GM23338 (cell line): ENCODE measurements at regions not wholly inside any gene's neighbourhood (a gene's known extent, or its start where the extent isn't known, plus 50 kb on each side); places are given as distances from the start of the nearest gene placed in this dataset.

Experiments used
- ATAC-seq: fragments of 200-7000 bp; cut with Tn5 transposase; 3 replicates; pipeline ENCODE4 v1.9.1; 2020
- DNase-seq: peaks from one replicate; pipeline ENCODE4 v3.0.0-alpha.2; 2015; ENCODE audit warnings: low spot score
- H2AFZ ChIP-seq: fragments of 200-600 bp; sonication (generic); 2 replicates; pipeline ENCODE4 v1.8.0; 2016; ENCODE audit warnings: antibody characterized with exemption, mild to moderate bottlenecking, moderate library complexity
- H3F3A ChIP-seq: fragments of 200-600 bp; sonication (generic); replicated peaks from 2 replicates; pipeline ENCODE4 v1.8.0; 2017; ENCODE audit warnings: antibody characterized with exemption, mixed run types, low read depth
- H3K27ac ChIP-seq: fragments of 200-600 bp; sonication (generic); 2 replicates; pipeline ENCODE4 v1.6.1; 2016; ENCODE audit warnings: low read depth
- H3K27me3 ChIP-seq: fragments of 200-600 bp; sonication (generic); 2 replicates; pipeline ENCODE4 v1.8.0; 2016; ENCODE audit warnings: mild to moderate bottlenecking, mixed run types, moderate library complexity; ENCODE audit not compliant: insufficient read depth
- H3K36me3 ChIP-seq: fragments of 200-600 bp; sonication (generic); 2 replicates; pipeline ENCODE4 v1.8.0; 2016; ENCODE audit warnings: mild to moderate bottlenecking; ENCODE audit not compliant: insufficient read depth
- H3K4me1 ChIP-seq: fragments of 200-600 bp; sonication (generic); 2 replicates; pipeline ENCODE4 v1.8.0; 2016; ENCODE audit warnings: mild to moderate bottlenecking, moderate library complexity; ENCODE audit not compliant: insufficient read depth
- H3K4me2 ChIP-seq: fragments of 200-600 bp; sonication (generic); 2 replicates; pipeline ENCODE4 v1.7.1; 2017; ENCODE audit warnings: mixed run types
- H3K4me3 ChIP-seq: fragments of 200-600 bp; sonication (generic); 2 replicates; pipeline ENCODE4 v1.6.1; 2016; ENCODE audit warnings: mixed run types
- H3K79me2 ChIP-seq: fragments of 200-600 bp; sonication (generic); replicated peaks from 2 replicates; pipeline ENCODE4 v1.8.0; 2017; ENCODE audit warnings: mild to moderate bottlenecking; ENCODE audit not compliant: insufficient read depth
- H3K9me2 ChIP-seq: fragments of 200-600 bp; sonication (generic); 2 replicates; pipeline ENCODE4 v1.8.0; 2017; ENCODE audit not compliant: insufficient read depth
- H4K20me1 ChIP-seq: fragments of 200-600 bp; sonication (generic); replicated peaks from 2 replicates; pipeline ENCODE4 v1.8.0; 2017; ENCODE audit warnings: mild to moderate bottlenecking; ENCODE audit not compliant: insufficient read depth
- H3K27ac Mint-ChIP-seq: 2 replicates; pipeline ENCODE4 v1.8.0; 2020; ENCODE audit warnings: inconsistent platforms, mild to moderate bottlenecking, moderate library complexity, mixed read lengths
- H3K27me3 Mint-ChIP-seq: 3 replicates; pipeline ENCODE4 v1.8.0; 2022; ENCODE audit warnings: low read depth, mild to moderate bottlenecking, moderate library complexity, mixed read lengths, inconsistent platforms; ENCODE audit not compliant: insufficient read depth, poor library complexity
- H3K36me3 Mint-ChIP-seq: 3 replicates; pipeline ENCODE4 v1.8.0; 2021; ENCODE audit warnings: low read depth, mild to moderate bottlenecking, inconsistent platforms, moderate library complexity, mixed read lengths
- H3K4me1 Mint-ChIP-seq: 3 replicates; pipeline ENCODE4 v1.8.0; 2020; ENCODE audit warnings: mild to moderate bottlenecking, inconsistent platforms, mixed read lengths
- H3K4me3 Mint-ChIP-seq: 3 replicates; pipeline ENCODE4 v1.8.0; 2021; ENCODE audit warnings: moderate library complexity, mild to moderate bottlenecking, inconsistent platforms, mixed read lengths
- H3K9me3 Mint-ChIP-seq: 3 replicates; pipeline ENCODE4 v1.8.0; 2020; ENCODE audit warnings: moderate library complexity, mild to moderate bottlenecking, inconsistent platforms, mixed read lengths
- EZH2 ChIP-seq: fragments of 200-600 bp; sonication (generic); IDR thresholded peaks from one replicate; pipeline ENCODE4 v1.8.0; 2017; ENCODE audit warnings: antibody characterized with exemption, mild to moderate bottlenecking, low read depth; ENCODE audit not compliant: unreplicated experiment
- NANOG ChIP-seq: IDR thresholded peaks from 2 replicates; pipeline ENCODE4 v1.6.1; 2016; ENCODE audit warnings: antibody characterized with exemption, borderline replicate concordance
- POLR2AphosphoS5 ChIP-seq: IDR thresholded peaks from 2 replicates; pipeline ENCODE4 v1.6.1; 2016; ENCODE audit warnings: antibody characterized with exemption, low read depth
- REST ChIP-seq: IDR thresholded peaks from one replicate; pipeline ENCODE4 v1.6.1; 2018; ENCODE audit warnings: antibody characterized with exemption; ENCODE audit not compliant: unreplicated experiment
- STAT1 ChIP-seq: IDR thresholded peaks from one replicate; pipeline ENCODE4 v1.6.1; 2016; ENCODE audit warnings: antibody characterized with exemption; ENCODE audit not compliant: unreplicated experiment
- ZNF331 ChIP-seq: fragments of 250-450 bp; sonication (Bioruptor Pico); IDR thresholded peaks from 2 replicates; pipeline ENCODE4 v1.5.0; 2020; ENCODE audit warnings: low read depth, mild to moderate bottlenecking, moderate library complexity
- TF ChIP-seq, protein P1 (sequence below): IDR thresholded peaks from 2 replicates; pipeline ENCODE4 v1.6.1; 2016; ENCODE audit warnings: antibody characterized with exemption
- TF ChIP-seq, protein P2 (sequence below), 2 experiments: fragments of 200-600 bp in 1 of 2; sonication (generic) in 1 of 2; conservative IDR thresholded peaks; 2 replicates each; pipeline versions ENCODE4 v1.5.1 to v1.6.1; 2016 to 2017; ENCODE audit warnings: antibody characterized with exemption in 2 of 2, low read depth in 2 of 2, mild to moderate bottlenecking in 2 of 2, moderate library complexity in 1 of 2

DNA sequence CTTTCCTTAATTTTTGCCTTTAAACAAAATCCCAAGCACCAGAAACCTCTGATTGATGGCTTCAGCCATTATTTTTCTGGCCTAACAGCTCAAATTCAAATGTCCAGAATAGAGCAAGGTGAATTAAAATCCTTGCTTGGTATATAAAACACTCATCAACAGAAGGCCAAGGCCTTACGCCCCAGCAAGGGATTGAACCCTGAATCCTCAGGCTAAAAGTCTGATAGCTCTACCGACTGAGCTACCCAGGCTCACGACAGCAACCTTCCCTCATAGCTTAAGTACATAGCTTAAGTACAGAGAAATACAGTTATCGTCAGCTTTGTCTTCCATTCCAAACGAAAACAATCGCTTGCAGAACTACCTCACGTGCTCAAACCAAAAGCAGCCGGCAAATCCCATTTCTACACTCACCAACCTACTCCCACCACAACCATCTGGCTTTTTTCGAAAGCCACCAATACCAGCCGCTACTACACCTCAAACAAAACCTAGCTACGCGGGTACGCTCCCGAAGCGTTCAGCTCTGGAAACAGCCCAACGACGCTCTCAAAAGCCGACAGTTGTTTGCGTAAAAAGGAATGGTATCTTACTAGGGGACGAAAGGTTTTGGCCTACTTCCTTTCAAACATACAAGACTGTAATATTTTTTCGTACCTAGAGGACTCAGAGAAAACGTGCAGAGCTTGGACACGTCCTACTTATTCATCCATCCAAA, 167.5 kb downstream of the GPX5 start:
- Mint-ChIP-seq H3K4me1 (peaks cover 25% of the 10 kb centered on the region), H3K27ac (no peak overlapping the region), H3K27me3 (peaks cover 57% of the 10 kb centered on the region), H3K9me3 (peaks cover 15% of the 10 kb centered on the region; the same call in 2 of the 3 replicates), H3K4me3 (peak overlapping the region; percentile 84), H3K36me3 (peaks cover 4% of the 10 kb centered on the region; the same call in 1 of the 3 replicates)
- TF ChIP-seq REST (no peak), EZH2 (peak; percentile 64), POLR2AphosphoS5 (no peak), ZNF331 (CRISPR knock-in tag) (no peak), STAT1 (no peak), NANOG (0 out of 2 replicates have a peak, but pooled peaks have one; percentile 24)
- TF ChIP-seq, protein P1, sequence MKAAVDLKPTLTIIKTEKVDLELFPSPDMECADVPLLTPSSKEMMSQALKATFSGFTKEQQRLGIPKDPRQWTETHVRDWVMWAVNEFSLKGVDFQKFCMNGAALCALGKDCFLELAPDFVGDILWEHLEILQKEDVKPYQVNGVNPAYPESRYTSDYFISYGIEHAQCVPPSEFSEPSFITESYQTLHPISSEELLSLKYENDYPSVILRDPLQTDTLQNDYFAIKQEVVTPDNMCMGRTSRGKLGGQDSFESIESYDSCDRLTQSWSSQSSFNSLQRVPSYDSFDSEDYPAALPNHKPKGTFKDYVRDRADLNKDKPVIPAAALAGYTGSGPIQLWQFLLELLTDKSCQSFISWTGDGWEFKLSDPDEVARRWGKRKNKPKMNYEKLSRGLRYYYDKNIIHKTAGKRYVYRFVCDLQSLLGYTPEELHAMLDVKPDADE: no peak
- TF ChIP-seq, protein P2, sequence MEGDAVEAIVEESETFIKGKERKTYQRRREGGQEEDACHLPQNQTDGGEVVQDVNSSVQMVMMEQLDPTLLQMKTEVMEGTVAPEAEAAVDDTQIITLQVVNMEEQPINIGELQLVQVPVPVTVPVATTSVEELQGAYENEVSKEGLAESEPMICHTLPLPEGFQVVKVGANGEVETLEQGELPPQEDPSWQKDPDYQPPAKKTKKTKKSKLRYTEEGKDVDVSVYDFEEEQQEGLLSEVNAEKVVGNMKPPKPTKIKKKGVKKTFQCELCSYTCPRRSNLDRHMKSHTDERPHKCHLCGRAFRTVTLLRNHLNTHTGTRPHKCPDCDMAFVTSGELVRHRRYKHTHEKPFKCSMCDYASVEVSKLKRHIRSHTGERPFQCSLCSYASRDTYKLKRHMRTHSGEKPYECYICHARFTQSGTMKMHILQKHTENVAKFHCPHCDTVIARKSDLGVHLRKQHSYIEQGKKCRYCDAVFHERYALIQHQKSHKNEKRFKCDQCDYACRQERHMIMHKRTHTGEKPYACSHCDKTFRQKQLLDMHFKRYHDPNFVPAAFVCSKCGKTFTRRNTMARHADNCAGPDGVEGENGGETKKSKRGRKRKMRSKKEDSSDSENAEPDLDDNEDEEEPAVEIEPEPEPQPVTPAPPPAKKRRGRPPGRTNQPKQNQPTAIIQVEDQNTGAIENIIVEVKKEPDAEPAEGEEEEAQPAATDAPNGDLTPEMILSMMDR (conservative IDR thresholded peaks at IDR 0.05; ENCODE audit: low read depth in 2 of 2): no peak
- Histone ChIP-seq H3K36me3 (no peaks in the 10 kb centered on the region), H3K9me2 (no peaks in the 10 kb centered on the region), H3K27ac (no peak overlapping the region), H3K4me2 (peak overlapping the region; percentile 100), H3K4me1 (peaks cover 20% of the 10 kb centered on the region), H4K20me1 (no peaks in the 10 kb centered on the region; the same call in 1 of the 2 replicates), H3K27me3 (peaks cover 68% of the 10 kb centered on the region), H2AFZ (peak overlapping the region; percentile 57), H3F3A (peaks cover 9% of the 10 kb centered on the region), H3K4me3 (peak overlapping the region; percentile 94), H3K79me2 (no peaks in the 10 kb centered on the region)
- DNase-seq: peak; percentile 68
- ATAC-seq: peak; percentile 76
